ENCODE measurements at regions not wholly inside any gene's neighbourhood (a gene's known extent, or its start where the extent isn't known, plus 50 kb on each side); places are given as distances from the start of the nearest gene placed in this dataset.
A peak's percentile ranks its signal among the peaks of the same experiment; 100 is the strongest.
"Not testable (repeated sequence)": the region's sequence is repeated elsewhere in the genome, so short reads cannot be mapped to it uniquely, and the experiment has no call there.

DNA sequence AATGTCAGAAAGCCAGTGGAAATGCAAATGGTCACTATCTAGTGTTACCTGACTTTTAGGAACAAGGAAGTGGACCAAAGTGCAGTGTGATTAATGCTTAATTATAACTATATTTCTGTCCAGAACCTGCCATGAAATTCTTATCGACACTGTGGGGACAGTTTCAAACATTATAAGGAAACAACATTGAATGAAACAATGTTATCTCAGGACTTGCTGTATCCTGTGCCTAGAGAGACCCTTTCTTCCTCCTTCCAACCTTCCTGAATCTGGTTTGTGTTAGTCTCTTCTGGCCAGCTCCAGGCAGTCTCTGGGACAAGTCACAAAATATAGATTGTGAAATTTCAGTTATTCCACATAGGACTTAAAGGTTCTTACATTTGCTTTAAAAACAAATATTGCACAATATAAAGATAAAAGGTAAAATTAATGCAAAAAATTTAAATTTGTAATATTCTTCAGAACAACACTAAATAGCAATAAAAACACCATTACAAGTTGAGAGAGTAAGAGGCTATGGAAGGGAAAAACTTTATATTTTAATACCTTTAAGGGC, 203.4 kb downstream of the ZNF674 start:
- no peaks in the 10 kb centered on the region for H3K27me3 Mint-ChIP-seq (ENCODE audit: low read depth)
- no peak overlapping the region for H3K27ac Mint-ChIP-seq
- no peak overlapping the region for H3K4me3 Mint-ChIP-seq
- DNase-seq, result no peak
- no peaks in the 10 kb centered on the region for H3K4me1 Mint-ChIP-seq (ENCODE audit: low read depth)
- intact Hi-C loops (cut with micrococcal nuclease), result no loop called here
- no peaks in the 10 kb centered on the region for H3K9me3 Mint-ChIP-seq
- CTCF ChIA-PET, result no interaction called here
- no peaks in the 10 kb centered on the region for H3K36me3 Mint-ChIP-seq (ENCODE audit: low read depth)

DNA sequence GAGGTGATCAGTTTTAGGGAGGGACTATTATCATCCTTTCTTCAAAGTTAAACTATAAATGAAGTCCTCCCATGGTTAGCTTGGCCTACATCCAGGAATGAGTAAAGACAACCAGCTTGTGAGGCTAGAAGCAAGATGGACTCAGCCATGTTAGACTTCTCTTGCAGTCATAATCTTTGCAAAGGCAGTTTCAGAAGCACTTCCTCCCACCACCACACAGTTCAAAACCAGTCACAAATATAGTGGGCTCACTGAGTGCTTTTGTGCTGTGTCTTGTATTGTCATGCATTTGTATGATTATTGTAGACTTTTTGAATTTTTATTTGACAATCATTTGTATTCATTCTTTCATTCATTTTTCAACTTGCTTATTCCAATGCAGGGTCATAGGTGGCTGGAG, 204.5 kb downstream of the ZNF674 start:
- CTCF ChIA-PET, result no interaction called here

DNA sequence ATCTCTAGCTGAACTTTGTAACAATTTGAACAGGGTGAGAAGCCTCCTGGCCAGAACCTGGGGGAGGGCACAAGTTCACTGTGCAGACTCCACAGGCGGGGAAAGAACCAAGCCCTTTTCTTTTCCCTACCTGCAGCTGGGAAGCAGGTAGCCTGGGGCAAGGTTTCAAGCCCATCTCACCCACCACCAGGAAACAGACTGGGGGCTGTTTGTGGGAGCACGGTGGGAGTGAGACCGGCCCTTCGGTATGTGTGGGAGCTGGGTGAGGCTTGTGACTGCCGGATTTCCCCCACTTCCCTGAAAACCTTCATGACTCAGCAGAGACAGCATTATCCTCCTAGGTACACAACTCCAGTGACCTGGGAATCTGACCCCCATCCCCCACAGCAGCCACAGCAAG, 211.7 kb downstream of the ZNF674 start:
- no peaks in the 10 kb centered on the region for H3K27me3 Mint-ChIP-seq (ENCODE audit: low read depth)
- no peak overlapping the region for H3K4me3 Mint-ChIP-seq
- CTCF ChIA-PET, result no interaction called here
- DNase-seq, result no peak
- intact Hi-C loops (cut with micrococcal nuclease), result no loop called here
- peaks cover 1% of the 10 kb centered on the region for H3K36me3 Mint-ChIP-seq (ENCODE audit: low read depth)
- peaks cover 9% of the 10 kb centered on the region for H3K4me1 Mint-ChIP-seq (ENCODE audit: low read depth)
- H3K27ac Mint-ChIP-seq, result no peak overlapping the region
- H3K9me3 Mint-ChIP-seq, result peaks cover 3% of the 10 kb centered on the region

More for the DNA sequence above, 204.5 kb downstream of the ZNF674 start:
- H3K27ac Mint-ChIP-seq, result no peak overlapping the region
- H3K36me3 Mint-ChIP-seq (ENCODE audit: low read depth), result peaks cover 1% of the 10 kb centered on the region
- no peak overlapping the region for H3K4me3 Mint-ChIP-seq
- intact Hi-C loops (cut with micrococcal nuclease), result no loop called here
- H3K9me3 Mint-ChIP-seq, result no peaks in the 10 kb centered on the region
- no peaks in the 10 kb centered on the region for H3K4me1 Mint-ChIP-seq (ENCODE audit: low read depth)
- no peaks in the 10 kb centered on the region for H3K27me3 Mint-ChIP-seq (ENCODE audit: low read depth)
- DNase-seq, result no peak

DNA sequence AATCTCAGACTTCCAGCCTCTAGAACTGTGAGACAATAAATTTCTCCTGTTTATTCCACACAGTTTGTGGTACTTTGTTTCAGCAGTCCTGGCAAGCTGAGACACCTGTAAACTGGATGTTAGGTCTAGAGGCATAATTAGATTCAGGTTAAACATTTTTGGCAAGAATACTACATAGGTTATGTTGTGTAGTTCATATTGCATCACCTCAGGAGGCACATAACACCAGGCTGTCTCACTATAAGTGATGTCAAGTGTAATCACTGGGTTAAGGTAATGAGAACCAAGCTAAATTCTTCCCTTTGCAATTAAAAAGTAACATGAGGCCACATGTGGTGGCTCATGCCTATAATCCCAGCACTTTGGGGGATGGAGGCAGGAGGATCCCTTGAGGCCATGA, 214.2 kb downstream of the ZNF674 start:
- peaks cover 23% of the 10 kb centered on the region for H3K4me1 Mint-ChIP-seq (ENCODE audit: low read depth)

DNA sequence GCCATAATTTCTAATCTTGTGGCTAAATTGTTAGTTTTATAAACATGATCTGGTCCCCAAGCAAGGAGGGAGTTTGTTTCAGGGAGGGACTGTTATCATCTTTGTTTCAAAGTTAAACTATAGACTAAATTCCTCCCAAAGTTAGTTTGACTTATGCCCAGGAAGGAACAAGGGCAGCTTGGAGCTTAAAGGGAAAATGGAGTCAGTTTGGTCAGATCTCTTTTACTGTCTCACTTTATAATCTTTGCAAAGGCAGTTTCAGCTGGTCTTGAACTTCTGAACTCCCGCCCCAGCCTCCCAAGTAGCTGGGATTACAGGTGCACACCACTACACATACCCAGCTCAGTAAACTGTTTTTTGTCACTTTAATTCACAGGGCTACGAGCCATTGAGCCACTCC, 214.7 kb downstream of the ZNF674 start:
- Mint-ChIP-seq H3K4me1 (ENCODE audit: low read depth) (peaks cover 27% of the 10 kb centered on the region), H3K36me3 (ENCODE audit: low read depth) (no peaks in the 10 kb centered on the region), H3K27me3 (ENCODE audit: low read depth) (no peaks in the 10 kb centered on the region), H3K4me3 (no peak overlapping the region), H3K9me3 (peaks cover 3% of the 10 kb centered on the region), H3K27ac (no peak overlapping the region)
- intact Hi-C loops (cut with micrococcal nuclease), result no loop called here
- CTCF ChIA-PET, result no interaction called here
- no peak for DNase-seq

More for the DNA sequence above, 214.2 kb downstream of the ZNF674 start:
- Mint-ChIP-seq H3K27ac (no peak overlapping the region), H3K9me3 (peaks cover 3% of the 10 kb centered on the region), H3K27me3 (ENCODE audit: low read depth) (no peaks in the 10 kb centered on the region), H3K36me3 (ENCODE audit: low read depth) (peaks cover 1% of the 10 kb centered on the region), H3K4me3 (no peak overlapping the region)
- intact Hi-C loops (cut with micrococcal nuclease), result no loop called here
- CTCF ChIA-PET, result no interaction called here
- DNase-seq, result no peak

DNA sequence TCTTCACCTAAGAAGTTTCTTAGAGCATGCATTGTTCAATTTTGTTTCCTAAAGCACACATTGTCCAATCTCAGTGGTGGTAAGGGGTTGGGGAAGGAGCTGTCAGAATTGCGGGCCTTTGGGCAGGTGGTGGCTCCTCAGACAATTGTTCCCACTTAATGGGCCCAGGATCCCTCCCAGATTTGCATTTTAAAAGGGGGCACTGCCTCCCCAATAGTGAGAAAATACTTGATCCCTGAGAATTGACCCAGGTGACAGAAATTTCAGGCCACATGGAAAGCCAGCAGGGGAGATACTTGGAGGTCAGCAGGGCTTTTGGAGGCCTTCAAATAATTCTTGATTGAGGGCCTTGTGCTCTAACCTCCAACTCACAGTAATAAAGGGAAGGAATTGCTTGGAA, 217.1 kb downstream of the ZNF674 start:
- H3K4me3 Mint-ChIP-seq, result no peak overlapping the region
- H3K9me3 Mint-ChIP-seq, result no peaks in the 10 kb centered on the region
- H3K36me3 Mint-ChIP-seq (ENCODE audit: low read depth), result no peaks in the 10 kb centered on the region
- no peak for DNase-seq
- intact Hi-C loops (cut with micrococcal nuclease), result loop anchor here (10.0 kb wide), 3 partner anchors 297 to 563 kb away; no protein-coding TSS in a partner anchor
- CTCF ChIA-PET, result no interaction called here
- no peak overlapping the region for H3K27ac Mint-ChIP-seq
- peaks cover 44% of the 10 kb centered on the region for H3K4me1 Mint-ChIP-seq (ENCODE audit: low read depth)
- H3K27me3 Mint-ChIP-seq (ENCODE audit: low read depth), result no peaks in the 10 kb centered on the region

DNA sequence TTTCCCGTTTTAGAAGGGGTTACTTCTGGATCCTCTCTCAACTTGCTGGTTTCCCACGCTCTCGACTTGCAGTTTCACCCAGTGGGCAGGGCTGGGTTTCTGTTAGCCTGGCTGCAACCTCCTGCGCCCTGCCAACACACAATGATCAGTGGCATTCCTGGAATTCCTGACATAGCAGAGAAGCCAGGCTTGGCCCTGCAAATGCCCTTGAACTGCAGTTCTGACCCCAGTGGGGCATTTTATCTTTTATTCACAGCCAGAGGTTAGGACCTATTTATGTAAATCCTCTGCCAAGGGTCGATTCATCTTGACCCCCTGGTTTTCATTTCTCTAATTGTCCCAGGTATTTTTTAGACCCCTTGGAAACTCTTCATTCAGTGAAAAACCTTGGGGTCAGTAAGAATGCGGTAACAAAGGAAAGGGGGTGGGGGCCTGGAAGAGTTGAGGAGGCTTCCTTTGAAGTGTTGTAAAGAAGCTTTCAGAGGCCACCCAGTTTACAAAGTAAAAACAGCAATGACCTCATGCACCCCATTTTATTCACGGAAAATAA, 217.6 kb downstream of the ZNF674 start:
- CTCF ChIA-PET, result no interaction called here
- Mint-ChIP-seq H3K9me3 (no peaks in the 10 kb centered on the region), H3K4me1 (ENCODE audit: low read depth) (peaks cover 49% of the 10 kb centered on the region), H3K4me3 (no peak overlapping the region), H3K27ac (no peak overlapping the region), H3K27me3 (ENCODE audit: low read depth) (no peaks in the 10 kb centered on the region), H3K36me3 (ENCODE audit: low read depth) (no peaks in the 10 kb centered on the region)
- no peak for DNase-seq
- intact Hi-C loops (cut with micrococcal nuclease), result loop anchor here (10.0 kb wide), 3 partner anchors 297 to 563 kb away; no protein-coding TSS in a partner anchor

DNA sequence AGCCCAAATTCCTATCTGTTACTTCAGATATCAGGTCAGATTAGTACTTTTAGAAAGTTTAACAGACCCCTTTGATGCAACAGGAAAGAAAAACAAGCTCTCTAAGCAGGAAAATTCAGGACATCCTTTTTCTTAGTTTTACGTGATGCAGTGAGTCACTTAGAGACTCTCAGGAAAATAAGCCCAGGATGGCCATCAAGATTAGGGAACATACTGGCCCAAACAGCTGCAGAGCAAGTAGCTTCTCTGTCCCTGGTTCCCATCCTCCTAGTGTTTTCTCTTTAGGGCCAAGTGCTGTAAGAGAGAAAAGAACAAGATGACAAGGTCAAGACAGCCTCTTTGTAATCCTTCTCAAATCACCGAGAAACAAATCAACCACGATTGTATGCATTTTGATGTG, 219.1 kb downstream of the ZNF674 start:
- H3K36me3 Mint-ChIP-seq (ENCODE audit: low read depth), result no peaks in the 10 kb centered on the region
- H3K27me3 Mint-ChIP-seq (ENCODE audit: low read depth), result no peaks in the 10 kb centered on the region
- no peaks in the 10 kb centered on the region for H3K9me3 Mint-ChIP-seq
- peaks cover 64% of the 10 kb centered on the region for H3K4me1 Mint-ChIP-seq (ENCODE audit: low read depth)
- DNase-seq, result no peak
- peak overlapping the region; percentile 36 for H3K27ac Mint-ChIP-seq
- CTCF ChIA-PET, result no interaction called here
- intact Hi-C loops (cut with micrococcal nuclease), result loop anchor here (10.0 kb wide), 3 partner anchors 299 to 561 kb away; no protein-coding TSS in a partner anchor
- no peak overlapping the region for H3K4me3 Mint-ChIP-seq

DNA sequence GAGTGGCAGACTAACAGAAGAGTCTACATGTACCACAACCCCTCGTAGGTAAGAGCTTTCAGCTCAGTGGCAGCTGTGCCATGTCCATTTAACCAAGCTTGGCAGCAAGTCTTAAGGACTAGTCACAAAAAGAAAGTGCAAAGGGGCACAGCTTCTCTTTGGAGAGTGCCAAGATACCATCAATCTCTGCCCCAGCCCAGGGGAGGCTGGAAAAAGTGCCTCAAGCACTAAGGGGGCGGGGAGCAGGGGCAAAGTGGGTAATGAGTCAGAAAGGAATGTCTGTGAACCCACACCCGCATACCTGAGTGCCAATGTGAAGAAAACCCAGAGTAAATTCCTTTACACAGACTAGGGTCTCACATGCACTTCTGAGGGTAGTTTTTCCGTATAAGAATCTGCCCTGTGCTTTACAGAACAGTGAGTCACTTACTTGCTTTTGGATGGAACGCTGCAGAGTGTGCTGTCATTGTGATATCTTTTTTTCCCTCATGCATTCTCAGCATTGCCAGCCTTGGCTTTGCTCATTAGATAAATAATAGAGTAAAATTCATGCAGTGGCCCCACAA, 219.8 kb downstream of the ZNF674 start:
- H3K27me3 Mint-ChIP-seq (ENCODE audit: low read depth), result no peaks in the 10 kb centered on the region
- H3K9me3 Mint-ChIP-seq, result no peaks in the 10 kb centered on the region
- intact Hi-C loops (cut with micrococcal nuclease), result loop anchor here (1.0 to 10.0 kb wide), 4 partner anchors 15 to 561 kb away; no protein-coding TSS in a partner anchor
- H3K27ac Mint-ChIP-seq, result peak overlapping the region; percentile 83
- no peaks in the 10 kb centered on the region for H3K36me3 Mint-ChIP-seq (ENCODE audit: low read depth)
- H3K4me3 Mint-ChIP-seq, result no peak overlapping the region
- CTCF ChIA-PET, result no interaction called here
- DNase-seq, result peak; percentile 67
- peaks cover 71% of the 10 kb centered on the region for H3K4me1 Mint-ChIP-seq (ENCODE audit: low read depth)

DNA sequence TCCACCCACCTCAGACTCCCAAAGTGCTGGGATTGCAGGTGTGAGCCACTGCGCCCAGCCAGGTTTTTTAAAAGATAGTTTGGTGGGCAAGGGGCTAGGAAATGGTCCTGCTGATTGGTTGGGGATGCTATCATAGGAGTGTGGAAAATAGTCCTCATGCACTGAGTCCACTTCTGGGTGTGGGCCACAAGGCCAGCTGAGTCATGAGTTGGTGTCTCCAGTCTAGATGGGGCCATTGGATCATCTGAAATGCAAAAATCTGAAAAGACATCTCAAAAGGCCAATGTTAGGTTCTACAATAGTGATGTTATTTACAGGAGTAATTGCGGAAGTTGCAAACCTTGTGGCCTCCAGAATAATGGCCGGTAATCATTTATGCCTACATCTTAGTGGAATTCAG, 221.1 kb downstream of the ZNF674 start:
- no peaks in the 10 kb centered on the region for H3K36me3 Mint-ChIP-seq (ENCODE audit: low read depth)
- CTCF ChIA-PET, result no interaction called here
- DNase-seq, result no peak
- no peaks in the 10 kb centered on the region for H3K27me3 Mint-ChIP-seq (ENCODE audit: low read depth)
- no peaks in the 10 kb centered on the region for H3K9me3 Mint-ChIP-seq
- intact Hi-C loops (cut with micrococcal nuclease), result loop anchor here (5.0 to 10.0 kb wide), 7 partner anchors 53 to 612 kb away; no protein-coding TSS in a partner anchor
- peaks cover 79% of the 10 kb centered on the region for H3K4me1 Mint-ChIP-seq (ENCODE audit: low read depth)
- no peak overlapping the region for H3K4me3 Mint-ChIP-seq
- peak overlapping the region; percentile 21 for H3K27ac Mint-ChIP-seq

DNA sequence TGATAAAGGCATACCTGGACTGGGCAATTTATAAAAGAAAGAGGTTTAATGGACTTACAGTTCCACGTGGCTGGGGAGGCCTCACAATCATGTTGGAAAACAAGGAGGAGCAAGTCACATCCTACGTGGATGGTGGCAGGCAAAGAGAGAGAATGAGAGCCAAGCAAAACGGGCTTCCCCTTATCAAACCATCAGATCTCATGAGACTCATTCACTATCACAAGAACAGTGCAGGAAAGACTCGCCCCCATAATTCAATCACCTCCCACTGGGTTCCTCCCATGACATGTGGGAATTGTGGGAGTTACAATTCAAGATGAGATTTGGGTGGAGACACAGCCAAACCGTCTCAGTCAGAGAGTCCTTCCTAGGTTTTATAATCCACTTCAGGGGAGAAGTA, 222.3 kb downstream of the ZNF674 start:
- Mint-ChIP-seq H3K4me1 (ENCODE audit: low read depth) (peaks cover 77% of the 10 kb centered on the region), H3K27ac (peak overlapping the region; percentile 77)
- H3K27me3 Mint-ChIP-seq (ENCODE audit: low read depth); H3K9me3 Mint-ChIP-seq; CTCF ChIA-PET; H3K36me3 Mint-ChIP-seq (ENCODE audit: low read depth); DNase-seq; H3K4me3 Mint-ChIP-seq: not testable (repeated sequence)
- intact Hi-C loops (cut with micrococcal nuclease), result loop anchor here (5.0 to 10.0 kb wide), 7 partner anchors 54 to 611 kb away; no protein-coding TSS in a partner anchor

DNA sequence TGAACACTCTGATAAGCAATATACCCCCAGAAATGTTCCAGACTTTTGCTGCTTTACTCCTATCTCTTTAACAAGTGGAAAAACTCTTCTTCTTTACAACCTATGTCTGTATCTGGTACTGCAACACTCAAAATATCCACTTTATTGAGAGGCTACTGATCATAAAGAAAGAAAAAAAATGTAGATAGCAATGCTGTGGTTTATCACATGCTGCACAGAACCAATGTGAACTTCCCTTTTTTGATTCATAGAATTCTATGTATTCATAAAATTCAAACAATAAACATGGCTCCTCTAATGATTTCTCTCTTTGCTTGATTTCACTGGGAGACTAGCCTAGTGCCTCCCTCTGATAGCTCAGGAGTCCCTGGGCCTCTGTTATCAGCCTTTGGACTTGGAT, 223.5 kb downstream of the ZNF674 start:
- no peaks in the 10 kb centered on the region for H3K27me3 Mint-ChIP-seq (ENCODE audit: low read depth)
- peaks cover 75% of the 10 kb centered on the region for H3K4me1 Mint-ChIP-seq (ENCODE audit: low read depth)
- intact Hi-C loops (cut with micrococcal nuclease), result loop anchor here (2.0 to 10.0 kb wide), 8 partner anchors 43 to 609 kb away; no protein-coding TSS in a partner anchor
- H3K9me3 Mint-ChIP-seq, result no peaks in the 10 kb centered on the region
- DNase-seq, result no peak
- no peak overlapping the region for H3K4me3 Mint-ChIP-seq
- H3K27ac Mint-ChIP-seq, result peak overlapping the region; percentile 89
- no peaks in the 10 kb centered on the region for H3K36me3 Mint-ChIP-seq (ENCODE audit: low read depth)
- CTCF ChIA-PET, result no interaction called here

DNA sequence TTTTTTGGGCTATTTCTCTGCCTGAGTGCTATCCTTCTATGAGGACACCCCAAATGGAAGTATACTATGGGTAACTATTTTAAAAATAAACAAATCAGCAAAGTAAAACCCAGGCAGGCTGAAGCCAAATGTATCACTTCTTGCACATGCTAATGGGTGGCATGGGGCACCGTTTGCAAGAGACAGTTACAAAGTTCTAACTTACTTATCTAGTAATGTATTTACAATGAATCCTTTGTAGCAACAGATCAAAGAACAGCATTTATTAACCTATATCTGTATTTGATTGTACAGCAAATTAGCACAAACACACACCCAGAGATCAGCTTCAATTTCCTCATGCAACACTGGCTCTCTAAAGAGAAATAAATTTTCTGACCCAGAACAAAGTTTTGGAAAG, 225.5 kb downstream of the ZNF674 start:
- H3K27ac Mint-ChIP-seq, result peak overlapping the region; percentile 89
- H3K4me3 Mint-ChIP-seq, result no peak overlapping the region
- intact Hi-C loops (cut with micrococcal nuclease), result loop anchor here (1.0 to 10.0 kb wide), 9 partner anchors 8 to 607 kb away; no protein-coding TSS in a partner anchor
- CTCF ChIA-PET, result no interaction called here
- no peak for DNase-seq
- no peaks in the 10 kb centered on the region for H3K9me3 Mint-ChIP-seq
- peaks cover 58% of the 10 kb centered on the region for H3K4me1 Mint-ChIP-seq (ENCODE audit: low read depth)
- no peaks in the 10 kb centered on the region for H3K27me3 Mint-ChIP-seq (ENCODE audit: low read depth)
- H3K36me3 Mint-ChIP-seq (ENCODE audit: low read depth), result no peaks in the 10 kb centered on the region

Data from activated naive CD4-positive, alpha-beta T cell treated with anti-CD3 and anti-CD28 coated beads for 36 hours (primary cell).